ENCODE measurements at regions not wholly inside any gene's neighbourhood (a gene's known extent, or its start where the extent isn't known, plus 50 kb on each side); places are given as distances from the start of the nearest gene placed in this dataset.

DNA sequence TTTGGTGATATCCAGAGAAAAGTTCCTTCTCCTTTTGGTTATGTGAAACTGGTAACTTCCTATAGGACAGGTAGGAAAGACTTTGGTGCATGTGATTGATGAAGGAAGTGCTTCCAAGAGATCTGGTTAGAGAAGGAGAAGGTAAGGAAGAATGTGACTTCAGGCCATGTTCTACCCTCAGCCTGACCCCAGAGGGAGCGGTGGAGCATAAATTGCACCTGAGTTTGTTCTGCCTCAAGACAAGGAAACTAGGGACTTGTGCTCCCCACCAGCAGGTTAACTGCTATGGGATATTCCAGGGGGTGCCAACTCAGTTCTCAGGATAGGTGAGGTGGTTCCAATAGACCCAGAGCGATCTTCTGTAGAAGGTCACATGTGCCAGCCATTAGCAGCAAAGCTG is 299.3 kb upstream of the XYLT1 start:
- H3K36me3 ChIP-seq (ENCODE audit: control insufficient read depth, insufficient read depth, low read length), result no peaks in the 10 kb centered on the region
- H3K9me3 ChIP-seq (ENCODE audit: control insufficient read depth, insufficient read depth, low read depth, low read length), result no peaks in the 10 kb centered on the region
- H3K27ac ChIP-seq (ENCODE audit: low read depth, low read length), result no peak overlapping the region
- no peak overlapping the region for H3K4me3 ChIP-seq (ENCODE audit: low read depth, low read length)
- no peaks in the 10 kb centered on the region for H3K27me3 ChIP-seq (ENCODE audit: control insufficient read depth, insufficient read depth, low read length)
- peaks cover 4% of the 10 kb centered on the region; the same call in 1 of the 2 replicates for H3K4me1 ChIP-seq (ENCODE audit: control insufficient read depth, insufficient read depth, low read length)
- H3K9ac ChIP-seq (ENCODE audit: low read length), result no peak overlapping the region

GRCh38 chr16:17769065-17769464 is 298.3 kb upstream of the XYLT1 start:
- no peak overlapping the region for H3K4me3 ChIP-seq (ENCODE audit: low read depth, low read length)
- H3K27ac ChIP-seq (ENCODE audit: low read depth, low read length), result no peak overlapping the region
- no peaks in the 10 kb centered on the region for H3K9me3 ChIP-seq (ENCODE audit: control insufficient read depth, insufficient read depth, low read depth, low read length)
- H3K36me3 ChIP-seq (ENCODE audit: control insufficient read depth, insufficient read depth, low read length), result no peaks in the 10 kb centered on the region
- no peak overlapping the region for H3K9ac ChIP-seq (ENCODE audit: low read length)
- no peaks in the 10 kb centered on the region for H3K27me3 ChIP-seq (ENCODE audit: control insufficient read depth, insufficient read depth, low read length)
- peaks cover 3% of the 10 kb centered on the region; the same call in 1 of the 2 replicates for H3K4me1 ChIP-seq (ENCODE audit: control insufficient read depth, insufficient read depth, low read length)

- Histone ChIP-seq H3K9ac (ENCODE audit: low read length) (no peak overlapping the region), H3K27me3 (ENCODE audit: control insufficient read depth, insufficient read depth, low read length) (no peaks in the 10 kb centered on the region), H3K36me3 (ENCODE audit: control insufficient read depth, insufficient read depth, low read length) (no peaks in the 10 kb centered on the region), H3K4me1 (ENCODE audit: control insufficient read depth, insufficient read depth, low read length) (no peaks in the 10 kb centered on the region), H3K4me3 (ENCODE audit: low read depth, low read length) (no peak overlapping the region), H3K9me3 (ENCODE audit: control insufficient read depth, insufficient read depth, low read depth, low read length) (no peaks in the 10 kb centered on the region), H3K27ac (ENCODE audit: low read depth, low read length) (no peak overlapping the region)
Measured at GRCh38 chr16:17768257-17768656, 297.5 kb upstream of the XYLT1 start.

GRCh38 chr16:17766012-17766411 is 295.3 kb upstream of the XYLT1 start:
- no peaks in the 10 kb centered on the region for H3K9me3 ChIP-seq (ENCODE audit: control insufficient read depth, insufficient read depth, low read depth, low read length)
- H3K27ac ChIP-seq (ENCODE audit: low read depth, low read length), result no peak overlapping the region
- no peak overlapping the region for H3K9ac ChIP-seq (ENCODE audit: low read length)
- H3K27me3 ChIP-seq (ENCODE audit: control insufficient read depth, insufficient read depth, low read length), result no peaks in the 10 kb centered on the region
- no peaks in the 10 kb centered on the region for H3K36me3 ChIP-seq (ENCODE audit: control insufficient read depth, insufficient read depth, low read length)
- H3K4me1 ChIP-seq (ENCODE audit: control insufficient read depth, insufficient read depth, low read length), result no peaks in the 10 kb centered on the region
- no peak overlapping the region for H3K4me3 ChIP-seq (ENCODE audit: low read depth, low read length)

DNA sequence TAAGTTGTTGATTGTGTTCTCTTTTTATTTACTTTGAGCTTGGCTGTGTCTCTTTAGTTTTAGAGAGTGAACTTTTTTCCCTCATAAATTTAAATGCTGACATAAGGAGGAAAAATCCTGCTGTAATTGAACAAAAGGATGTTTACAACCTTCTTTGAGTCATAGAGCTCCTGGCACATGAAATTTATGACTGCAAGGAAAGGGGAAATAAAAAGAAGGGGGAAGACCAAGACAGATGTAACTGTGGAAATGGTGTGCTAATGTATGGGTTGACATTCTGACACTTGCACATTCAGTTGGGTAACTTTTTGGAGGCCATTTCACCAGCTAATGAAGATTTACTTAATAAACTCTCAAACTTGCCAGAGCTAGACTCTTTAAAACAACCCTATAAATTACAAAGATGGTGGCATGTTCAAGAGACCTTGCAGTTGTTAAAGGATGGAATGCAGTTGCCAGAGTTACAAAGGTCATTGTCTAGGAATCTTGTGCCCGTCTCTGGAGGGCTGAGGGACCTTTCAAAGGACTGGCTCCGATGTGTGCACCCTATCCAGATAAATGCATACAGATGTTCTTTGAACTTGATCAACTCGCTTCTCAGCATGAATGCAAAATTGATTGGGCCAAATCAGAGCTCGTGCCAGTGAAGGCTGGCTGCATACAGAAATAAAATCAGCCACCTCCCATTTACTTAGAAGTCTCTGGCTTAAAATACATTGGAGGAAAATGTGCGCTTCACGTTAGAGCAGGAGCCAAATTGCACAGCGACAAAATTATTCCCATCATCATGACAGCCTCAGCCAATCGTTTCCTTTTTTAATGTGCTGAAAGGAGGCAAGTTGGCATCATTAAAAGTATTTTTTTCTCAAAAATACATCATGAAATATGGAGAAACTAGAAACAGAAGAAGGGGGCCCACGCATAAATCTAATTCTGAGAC is 289.0 kb upstream of the XYLT1 start:
- Histone ChIP-seq H3K27me3 (ENCODE audit: control insufficient read depth, insufficient read depth, low read length) (no peaks in the 10 kb centered on the region), H3K4me3 (ENCODE audit: low read depth, low read length) (no peak overlapping the region), H3K36me3 (ENCODE audit: control insufficient read depth, insufficient read depth, low read length) (no peaks in the 10 kb centered on the region), H3K9ac (ENCODE audit: low read length) (no peak overlapping the region), H3K4me1 (ENCODE audit: control insufficient read depth, insufficient read depth, low read length) (peaks cover 10% of the 10 kb centered on the region), H3K27ac (ENCODE audit: low read depth, low read length) (no peak overlapping the region), H3K9me3 (ENCODE audit: control insufficient read depth, insufficient read depth, low read depth, low read length) (no peaks in the 10 kb centered on the region)

DNA sequence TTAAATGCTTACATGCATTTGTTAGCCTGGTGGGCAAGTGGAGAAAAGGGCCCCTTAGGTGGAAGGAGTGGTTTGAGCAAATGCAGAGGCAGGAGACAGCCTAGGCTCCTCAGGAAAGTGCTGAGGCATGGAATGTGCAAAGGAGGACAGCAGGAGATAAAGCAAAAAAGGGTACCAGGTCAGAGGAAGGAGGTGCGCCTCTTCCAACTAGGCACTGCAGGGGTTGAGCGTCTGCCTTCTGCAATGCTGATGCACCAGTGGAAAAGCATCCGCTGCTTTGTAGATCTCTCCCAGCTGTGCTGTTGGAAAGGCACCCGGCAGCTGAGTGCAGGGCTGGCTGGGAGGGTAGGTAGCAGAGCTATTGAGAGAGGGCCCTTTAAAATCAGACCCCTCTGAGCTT is 287.0 kb upstream of the XYLT1 start:
- Histone ChIP-seq H3K36me3 (ENCODE audit: control insufficient read depth, insufficient read depth, low read length) (no peaks in the 10 kb centered on the region), H3K27me3 (ENCODE audit: control insufficient read depth, insufficient read depth, low read length) (no peaks in the 10 kb centered on the region), H3K4me3 (ENCODE audit: low read depth, low read length) (no peak overlapping the region), H3K9me3 (ENCODE audit: control insufficient read depth, insufficient read depth, low read depth, low read length) (no peaks in the 10 kb centered on the region), H3K4me1 (ENCODE audit: control insufficient read depth, insufficient read depth, low read length) (peaks cover 10% of the 10 kb centered on the region), H3K27ac (ENCODE audit: low read depth, low read length) (no peak overlapping the region), H3K9ac (ENCODE audit: low read length) (no peak overlapping the region)

DNA sequence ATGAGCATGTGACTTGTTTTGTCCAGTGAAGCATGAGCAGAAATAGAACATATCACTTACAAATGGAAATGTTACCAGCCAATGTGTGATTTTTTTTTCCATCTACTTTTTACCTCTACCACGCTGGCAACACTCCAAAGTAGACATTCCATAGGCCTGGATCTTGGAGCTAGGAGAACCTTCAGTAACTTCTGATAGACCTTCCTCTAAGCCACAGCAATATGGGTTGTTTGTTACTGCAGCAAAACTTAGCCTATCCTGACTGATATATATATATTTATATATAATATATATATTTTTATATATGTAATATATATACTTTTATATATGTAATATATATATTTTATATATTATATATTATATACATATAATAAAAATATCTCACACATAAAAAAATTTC is 284.4 kb upstream of the XYLT1 start:
- Histone ChIP-seq H3K27me3 (ENCODE audit: control insufficient read depth, insufficient read depth, low read length) (no peaks in the 10 kb centered on the region), H3K9ac (ENCODE audit: low read length) (no peak overlapping the region), H3K4me3 (ENCODE audit: low read depth, low read length) (no peak overlapping the region), H3K27ac (ENCODE audit: low read depth, low read length) (no peak overlapping the region), H3K36me3 (ENCODE audit: control insufficient read depth, insufficient read depth, low read length) (no peaks in the 10 kb centered on the region), H3K9me3 (ENCODE audit: control insufficient read depth, insufficient read depth, low read depth, low read length) (no peaks in the 10 kb centered on the region), H3K4me1 (ENCODE audit: control insufficient read depth, insufficient read depth, low read length) (peaks cover 10% of the 10 kb centered on the region)

- Histone ChIP-seq H3K9me3 (ENCODE audit: control insufficient read depth, insufficient read depth, low read depth, low read length) (peaks cover 2% of the 10 kb centered on the region; the same call in 1 of the 2 replicates), H3K9ac (ENCODE audit: low read length) (no peak overlapping the region), H3K27me3 (ENCODE audit: control insufficient read depth, insufficient read depth, low read length) (no peaks in the 10 kb centered on the region), H3K27ac (ENCODE audit: low read depth, low read length) (no peak overlapping the region), H3K4me1 (ENCODE audit: control insufficient read depth, insufficient read depth, low read length) (peaks cover 13% of the 10 kb centered on the region), H3K4me3 (ENCODE audit: low read depth, low read length) (no peak overlapping the region), H3K36me3 (ENCODE audit: control insufficient read depth, insufficient read depth, low read length) (no peaks in the 10 kb centered on the region)
Measured at GRCh38 chr16:17753434-17753833, 282.7 kb upstream of the XYLT1 start.

- no peaks in the 10 kb centered on the region for H3K27me3 ChIP-seq (ENCODE audit: control insufficient read depth, insufficient read depth, low read length)
- H3K4me3 ChIP-seq (ENCODE audit: low read depth, low read length), result no peak overlapping the region
- peaks cover 31% of the 10 kb centered on the region for H3K4me1 ChIP-seq (ENCODE audit: control insufficient read depth, insufficient read depth, low read length)
- no peak overlapping the region for H3K27ac ChIP-seq (ENCODE audit: low read depth, low read length)
- no peaks in the 10 kb centered on the region for H3K36me3 ChIP-seq (ENCODE audit: control insufficient read depth, insufficient read depth, low read length)
- no peak overlapping the region for H3K9ac ChIP-seq (ENCODE audit: low read length)
- peaks cover 2% of the 10 kb centered on the region; the same call in 1 of the 2 replicates for H3K9me3 ChIP-seq (ENCODE audit: control insufficient read depth, insufficient read depth, low read depth, low read length)
Measured at GRCh38 chr16:17749706-17750105, 278.9 kb upstream of the XYLT1 start.

- Histone ChIP-seq H3K27me3 (ENCODE audit: control insufficient read depth, insufficient read depth, low read length) (peaks cover 8% of the 10 kb centered on the region; the same call in 1 of the 2 replicates), H3K9ac (ENCODE audit: low read length) (peak overlapping the region; percentile 1), H3K36me3 (ENCODE audit: control insufficient read depth, insufficient read depth, low read length) (no peaks in the 10 kb centered on the region), H3K4me3 (ENCODE audit: low read depth, low read length) (no peak overlapping the region), H3K27ac (ENCODE audit: low read depth, low read length) (0 out of 2 replicates have a peak overlapping the region, but pooled peaks have one; percentile 3), H3K4me1 (ENCODE audit: control insufficient read depth, insufficient read depth, low read length) (peaks cover 43% of the 10 kb centered on the region), H3K9me3 (ENCODE audit: control insufficient read depth, insufficient read depth, low read depth, low read length) (peaks cover 2% of the 10 kb centered on the region; the same call in 1 of the 2 replicates)
Measured at GRCh38 chr16:17748044-17748719, 277.4 kb upstream of the XYLT1 start.
